A673 (cell line): ENCODE measurements at regions not wholly inside any gene's neighbourhood (a gene's known extent, or its start where the extent isn't known, plus 50 kb on each side); places are given as distances from the start of the nearest gene placed in this dataset.

Experiments
- BruUV-seq: library from RNA; stranded (reverse); fragments of 400-500 nt; replicated peaks from 2 replicates; lab custom pipeline; 2021; lab: Mats Ljungman, UMichigan
- CTCF ChIA-PET: fragments of 300-600 bp; sonication (Branson Sonifier 250); formaldehyde crosslinking; loops from one replicate; lab custom pipeline; 2022; ENCODE audit warnings: antibody characterized with exemption; lab: Charles Lee
- POLR2A ChIA-PET: fragments of 300-600 bp; sonication (Branson Sonifier 250); formaldehyde crosslinking; loops from one replicate; lab custom pipeline; 2022; ENCODE audit warnings: antibody characterized with exemption; ENCODE audit not compliant: low non-redundant PET; lab: Charles Lee
- DNase-seq: peaks from one replicate; pipeline ENCODE4 v3.0.0-alpha.2; 2015; ENCODE audit warnings: low spot score
- H3K27ac ChIP-seq: fragments of 200-600 bp; sonication (generic); 2 replicates; pipeline ENCODE4 v1.5.1; 2016; ENCODE audit warnings: mixed run types, low read depth, mild to moderate bottlenecking, mixed read lengths, antibody characterized with exemption, low read length; ENCODE audit not compliant: poor library complexity, severe bottlenecking
- H3K27me3 ChIP-seq: fragments of 200-600 bp; sonication (generic); replicated peaks from 2 replicates; pipeline ENCODE4 v1.6.1; 2017; ENCODE audit warnings: mixed run types, low read depth, mild to moderate bottlenecking, mixed read lengths, antibody characterized with exemption, low read length; ENCODE audit not compliant: insufficient read depth, poor library complexity
- H3K36me3 ChIP-seq: fragments of 200-600 bp; sonication (generic); 2 replicates; pipeline ENCODE4 v1.6.1; 2016; ENCODE audit warnings: mixed run types, mild to moderate bottlenecking, mixed read lengths, antibody characterized with exemption, low read length; ENCODE audit not compliant: insufficient read depth, poor library complexity, severe bottlenecking
- H3K4me1 ChIP-seq: fragments of 200-600 bp; sonication (generic); 2 replicates; pipeline ENCODE4 v1.6.1; 2017; ENCODE audit warnings: mixed run types, mild to moderate bottlenecking, mixed read lengths, antibody characterized with exemption, low read length; ENCODE audit not compliant: insufficient read depth, poor library complexity, severe bottlenecking
- H3K4me3 ChIP-seq: fragments of 200-600 bp; sonication (generic); 2 replicates; pipeline ENCODE4 v1.5.1; 2016; ENCODE audit warnings: low read depth, mixed run types, mild to moderate bottlenecking, mixed read lengths, low read length; ENCODE audit not compliant: poor library complexity, severe bottlenecking
- H3K9me3 ChIP-seq: fragments of 200-600 bp; sonication (generic); 2 replicates; pipeline ENCODE4 v1.6.1; 2016; ENCODE audit warnings: mixed run types, low read depth, mild to moderate bottlenecking, mixed read lengths, antibody characterized with exemption, low read length; ENCODE audit not compliant: poor library complexity, severe bottlenecking
- EZH2 ChIP-seq: fragments of 200-600 bp; sonication (generic); IDR thresholded peaks from 2 replicates; pipeline ENCODE4 v1.6.1; 2017; ENCODE audit warnings: borderline replicate concordance, low read depth, mild to moderate bottlenecking, mixed read lengths, antibody characterized with exemption, low read length; ENCODE audit not compliant: poor library complexity, severe bottlenecking
- intact Hi-C: fragments of 100-400 bp; cut with micrococcal nuclease; formaldehyde crosslinking; loops from one replicate; pipeline ENCODE4 v1.10.0; 2022; ENCODE audit not compliant: unreplicated experiment
- TF ChIP-seq, protein P1 (sequence below): fragments of 300-800, 200-600 bp; sonication (generic); conservative IDR thresholded peaks from 2 replicates; pipeline ENCODE4 v1.5.1; 2017; ENCODE audit warnings: low read depth, mild to moderate bottlenecking, antibody characterized with exemption, low read length, moderate library complexity, mixed read lengths

DNA sequence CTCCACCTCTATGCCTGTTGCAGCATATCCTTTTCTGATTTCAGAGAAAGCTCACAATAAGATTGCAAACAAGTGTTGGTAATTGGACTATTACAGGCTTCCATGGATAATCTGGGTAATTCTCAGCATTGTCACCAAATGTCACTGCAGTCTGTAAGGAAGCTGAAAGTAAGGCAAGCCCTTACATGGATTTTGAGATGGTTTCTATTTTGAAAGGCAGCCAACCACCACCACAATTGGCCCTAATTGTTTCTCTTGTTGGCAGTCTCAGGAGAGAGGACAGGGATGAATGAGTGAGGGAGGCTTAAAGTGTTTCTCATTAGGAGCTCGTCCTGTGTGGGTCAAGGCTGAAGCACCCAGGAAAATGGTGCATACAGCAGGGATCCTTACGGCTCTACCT lies 879.9 kb downstream of the TUSC7 start:
- TF ChIP-seq EZH2: no peak
- TF ChIP-seq, protein P1, sequence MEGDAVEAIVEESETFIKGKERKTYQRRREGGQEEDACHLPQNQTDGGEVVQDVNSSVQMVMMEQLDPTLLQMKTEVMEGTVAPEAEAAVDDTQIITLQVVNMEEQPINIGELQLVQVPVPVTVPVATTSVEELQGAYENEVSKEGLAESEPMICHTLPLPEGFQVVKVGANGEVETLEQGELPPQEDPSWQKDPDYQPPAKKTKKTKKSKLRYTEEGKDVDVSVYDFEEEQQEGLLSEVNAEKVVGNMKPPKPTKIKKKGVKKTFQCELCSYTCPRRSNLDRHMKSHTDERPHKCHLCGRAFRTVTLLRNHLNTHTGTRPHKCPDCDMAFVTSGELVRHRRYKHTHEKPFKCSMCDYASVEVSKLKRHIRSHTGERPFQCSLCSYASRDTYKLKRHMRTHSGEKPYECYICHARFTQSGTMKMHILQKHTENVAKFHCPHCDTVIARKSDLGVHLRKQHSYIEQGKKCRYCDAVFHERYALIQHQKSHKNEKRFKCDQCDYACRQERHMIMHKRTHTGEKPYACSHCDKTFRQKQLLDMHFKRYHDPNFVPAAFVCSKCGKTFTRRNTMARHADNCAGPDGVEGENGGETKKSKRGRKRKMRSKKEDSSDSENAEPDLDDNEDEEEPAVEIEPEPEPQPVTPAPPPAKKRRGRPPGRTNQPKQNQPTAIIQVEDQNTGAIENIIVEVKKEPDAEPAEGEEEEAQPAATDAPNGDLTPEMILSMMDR: no peak
- Histone ChIP-seq H3K4me3 (no peak overlapping the region), H3K4me1 (peaks cover 9% of the 10 kb centered on the region), H3K36me3 (no peaks in the 10 kb centered on the region), H3K27ac (no peak overlapping the region), H3K9me3 (no peaks in the 10 kb centered on the region), H3K27me3 (no peaks in the 10 kb centered on the region)
- no TSS peak for BruUV-seq
- ChIA-PET POLR2A (no interaction called here), CTCF (no interaction called here)
- intact Hi-C loops: no loop called here
- peak; percentile 62 for DNase-seq

DNA sequence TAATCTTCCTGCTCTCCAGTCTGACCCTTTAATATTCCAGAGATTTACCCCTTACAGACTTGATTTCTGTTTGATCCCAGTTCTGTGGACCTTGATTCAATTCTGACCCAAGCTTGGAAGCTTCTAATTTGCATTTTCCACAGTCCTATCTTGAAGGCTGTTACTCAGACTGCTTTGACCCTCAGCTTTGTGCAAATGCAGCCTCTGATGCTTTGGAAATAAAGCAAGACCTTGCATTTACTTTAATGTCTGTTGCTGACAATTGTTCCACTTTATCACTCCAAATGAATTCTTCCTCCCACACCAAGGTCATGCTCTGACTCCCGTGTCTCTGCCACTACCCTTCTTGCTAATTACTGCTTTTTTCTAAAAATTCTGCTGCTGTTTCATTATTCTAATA lies 886.0 kb downstream of the TUSC7 start:
- Histone ChIP-seq H3K27me3 (no peaks in the 10 kb centered on the region), H3K4me3 (no peak overlapping the region), H3K27ac (no peak overlapping the region), H3K9me3 (no peaks in the 10 kb centered on the region), H3K4me1 (no peaks in the 10 kb centered on the region), H3K36me3 (no peaks in the 10 kb centered on the region)
- no peak for DNase-seq
- BruUV-seq: no TSS peak
- intact Hi-C loops: no loop called here
- TF ChIP-seq, protein P1: no peak
- TF ChIP-seq EZH2: no peak
- ChIA-PET POLR2A (no interaction called here), CTCF (no interaction called here)

DNA sequence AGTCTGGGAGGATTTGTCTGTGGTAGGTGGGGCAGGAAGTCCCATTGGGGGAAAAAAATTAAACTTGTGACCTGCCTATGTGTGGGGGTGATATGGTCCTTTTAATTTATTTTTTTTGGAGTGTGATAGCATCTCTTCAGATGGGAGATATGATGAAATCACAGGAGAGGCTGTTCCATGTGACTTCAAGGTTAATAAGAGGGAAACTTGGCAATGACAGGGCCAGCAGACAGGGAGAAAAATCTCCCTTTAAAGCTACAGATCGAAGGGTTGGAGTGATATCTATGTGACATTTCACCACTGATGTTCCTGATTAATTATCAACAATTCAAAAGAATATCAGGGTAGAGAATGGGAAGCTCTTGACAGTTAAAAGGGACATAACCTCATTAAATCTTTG lies 886.9 kb downstream of the TUSC7 start:
- POLR2A ChIA-PET: no interaction called here
- H3K36me3 ChIP-seq: no peaks in the 10 kb centered on the region
- BruUV-seq: no TSS peak
- no peak overlapping the region for H3K27ac ChIP-seq
- TF ChIP-seq EZH2: no peak
- TF ChIP-seq, protein P1: no peak
- intact Hi-C loops: no loop called here
- no peaks in the 10 kb centered on the region for H3K27me3 ChIP-seq
- CTCF ChIA-PET: no interaction called here
- no peak overlapping the region for H3K4me3 ChIP-seq
- H3K9me3 ChIP-seq: no peaks in the 10 kb centered on the region
- H3K4me1 ChIP-seq: peaks cover 2% of the 10 kb centered on the region
- no peak for DNase-seq

DNA sequence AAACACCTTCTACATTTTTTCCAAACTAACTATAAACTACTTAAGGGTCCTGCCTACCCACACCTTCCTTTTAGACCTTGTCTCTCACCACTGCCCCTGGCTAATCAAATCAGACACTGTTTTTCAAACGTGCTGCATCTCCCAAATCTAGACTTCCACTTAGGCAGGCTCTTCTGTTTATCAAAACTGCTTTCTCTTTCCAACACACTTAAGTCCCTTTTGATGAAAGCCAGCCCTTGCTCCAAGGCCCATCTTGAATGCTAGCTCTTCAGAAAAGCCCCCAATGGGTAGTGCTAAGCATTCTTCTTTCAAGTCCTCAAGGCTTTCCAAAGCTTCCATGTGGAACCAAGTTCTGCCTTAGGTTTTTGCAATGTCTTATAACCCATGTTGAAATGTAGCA lies 888.3 kb downstream of the TUSC7 start:
- no peak overlapping the region for H3K4me3 ChIP-seq
- no TSS peak for BruUV-seq
- POLR2A ChIA-PET: no interaction called here
- H3K9me3 ChIP-seq: no peaks in the 10 kb centered on the region
- H3K4me1 ChIP-seq: peaks cover 16% of the 10 kb centered on the region
- H3K36me3 ChIP-seq: no peaks in the 10 kb centered on the region
- TF ChIP-seq EZH2: no peak
- TF ChIP-seq, protein P1: no peak
- no peaks in the 10 kb centered on the region for H3K27me3 ChIP-seq
- intact Hi-C loops: no loop called here
- H3K27ac ChIP-seq: no peak overlapping the region
- DNase-seq: no peak
- CTCF ChIA-PET: no interaction called here
